Activated T-cell treated with anti-CD3 and anti-CD28 coated beads, Interleukin-2, amount 50 U/mL, for 24 hours (primary cell): ENCODE measurements at regions not wholly inside any gene's neighbourhood (a gene's known extent, or its start where the extent isn't known, plus 50 kb on each side); places are given as distances from the start of the nearest gene placed in this dataset.
"Not testable (repeated sequence)": the region's sequence is repeated elsewhere in the genome, so short reads cannot be mapped to it uniquely, and the experiment has no call there.

Experiments
- DNase-seq: peaks from one replicate; pipeline ENCODE4 v3.0.0-alpha.2; 2020
- H3K27ac Mint-ChIP-seq: 2 replicates; pipeline ENCODE4 v1.8.0; 2020; ENCODE audit warnings: mild to moderate bottlenecking, mixed read lengths
- H3K27me3 Mint-ChIP-seq: 2 replicates; pipeline ENCODE4 v1.8.0; 2020; ENCODE audit warnings: mixed read lengths
- H3K36me3 Mint-ChIP-seq: 2 replicates; pipeline ENCODE4 v1.8.0; 2020; ENCODE audit warnings: low read depth, mixed read lengths
- H3K4me1 Mint-ChIP-seq: 2 replicates; pipeline ENCODE4 v1.8.0; 2020; ENCODE audit warnings: low read depth, mixed read lengths
- H3K4me3 Mint-ChIP-seq: 2 replicates; pipeline ENCODE4 v1.8.0; 2020; ENCODE audit warnings: mild to moderate bottlenecking, moderate library complexity, mixed read lengths
- H3K9me3 Mint-ChIP-seq: 2 replicates; pipeline ENCODE4 v1.8.0; 2020; ENCODE audit warnings: mixed read lengths

DNA sequence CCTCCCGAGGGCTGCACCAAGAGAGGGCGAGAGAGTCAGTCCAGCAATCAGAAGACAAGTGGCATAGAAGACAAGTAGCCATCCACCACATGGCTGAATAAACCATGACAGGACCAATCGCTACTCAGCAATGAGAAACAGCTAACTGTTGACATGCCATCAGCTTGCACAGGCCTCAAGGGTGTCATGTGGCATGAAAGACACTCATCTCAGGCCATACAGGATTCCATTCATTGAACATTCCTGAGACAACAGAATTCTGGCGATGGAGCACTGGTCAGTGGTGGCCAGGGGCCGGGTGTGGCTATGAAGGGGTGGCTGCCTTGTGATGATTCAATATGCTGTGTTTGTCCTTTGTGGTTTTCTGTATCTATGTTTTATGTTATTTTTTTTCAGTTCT lies 182.0 kb downstream of the ADRA2C start:
- H3K27me3 Mint-ChIP-seq, DNase-seq, H3K4me3 Mint-ChIP-seq, H3K27ac Mint-ChIP-seq, H3K4me1 Mint-ChIP-seq, H3K9me3 Mint-ChIP-seq: not testable (repeated sequence)
- peaks cover 40% of the 10 kb centered on the region for H3K36me3 Mint-ChIP-seq

GRCh38 chr4:3949916-3950315 lies 183.7 kb downstream of the ADRA2C start:
- not testable (repeated sequence) for H3K4me3 Mint-ChIP-seq, DNase-seq, H3K27ac Mint-ChIP-seq, H3K27me3 Mint-ChIP-seq, H3K9me3 Mint-ChIP-seq
- H3K36me3 Mint-ChIP-seq = peaks cover 44% of the 10 kb centered on the region
- peaks cover 19% of the 10 kb centered on the region for H3K4me1 Mint-ChIP-seq

GRCh38 chr4:3952443-3953139 lies 186.4 kb downstream of the ADRA2C start:
- H3K27me3 Mint-ChIP-seq, H3K4me3 Mint-ChIP-seq, H3K27ac Mint-ChIP-seq: not testable (repeated sequence)

GRCh38 chr4:3953140-3953489 lies 186.9 kb downstream of the ADRA2C start:
- Mint-ChIP-seq H3K36me3 (peaks cover 27% of the 10 kb centered on the region), H3K4me1 (peaks cover 25% of the 10 kb centered on the region)
- H3K27me3 Mint-ChIP-seq, H3K9me3 Mint-ChIP-seq, H3K4me3 Mint-ChIP-seq, H3K27ac Mint-ChIP-seq, DNase-seq: not testable (repeated sequence)

More at GRCh38 chr4:3952443-3953139, 186.4 kb downstream of the ADRA2C start:
- not testable (repeated sequence) for H3K9me3 Mint-ChIP-seq, DNase-seq
- Mint-ChIP-seq H3K36me3 (peaks cover 31% of the 10 kb centered on the region), H3K4me1 (peaks cover 25% of the 10 kb centered on the region)

- not testable (repeated sequence) for H3K9me3 Mint-ChIP-seq, H3K27me3 Mint-ChIP-seq
- DNase-seq = peak; percentile 82
- H3K27ac Mint-ChIP-seq = peak overlapping the region; percentile 99
- H3K4me3 Mint-ChIP-seq = peak overlapping the region; percentile 93
- H3K36me3 Mint-ChIP-seq = peaks cover 18% of the 10 kb centered on the region
- peaks cover 25% of the 10 kb centered on the region for H3K4me1 Mint-ChIP-seq
Measured at GRCh38 chr4:3954540-3955320, 188.5 kb downstream of the ADRA2C start.

DNA sequence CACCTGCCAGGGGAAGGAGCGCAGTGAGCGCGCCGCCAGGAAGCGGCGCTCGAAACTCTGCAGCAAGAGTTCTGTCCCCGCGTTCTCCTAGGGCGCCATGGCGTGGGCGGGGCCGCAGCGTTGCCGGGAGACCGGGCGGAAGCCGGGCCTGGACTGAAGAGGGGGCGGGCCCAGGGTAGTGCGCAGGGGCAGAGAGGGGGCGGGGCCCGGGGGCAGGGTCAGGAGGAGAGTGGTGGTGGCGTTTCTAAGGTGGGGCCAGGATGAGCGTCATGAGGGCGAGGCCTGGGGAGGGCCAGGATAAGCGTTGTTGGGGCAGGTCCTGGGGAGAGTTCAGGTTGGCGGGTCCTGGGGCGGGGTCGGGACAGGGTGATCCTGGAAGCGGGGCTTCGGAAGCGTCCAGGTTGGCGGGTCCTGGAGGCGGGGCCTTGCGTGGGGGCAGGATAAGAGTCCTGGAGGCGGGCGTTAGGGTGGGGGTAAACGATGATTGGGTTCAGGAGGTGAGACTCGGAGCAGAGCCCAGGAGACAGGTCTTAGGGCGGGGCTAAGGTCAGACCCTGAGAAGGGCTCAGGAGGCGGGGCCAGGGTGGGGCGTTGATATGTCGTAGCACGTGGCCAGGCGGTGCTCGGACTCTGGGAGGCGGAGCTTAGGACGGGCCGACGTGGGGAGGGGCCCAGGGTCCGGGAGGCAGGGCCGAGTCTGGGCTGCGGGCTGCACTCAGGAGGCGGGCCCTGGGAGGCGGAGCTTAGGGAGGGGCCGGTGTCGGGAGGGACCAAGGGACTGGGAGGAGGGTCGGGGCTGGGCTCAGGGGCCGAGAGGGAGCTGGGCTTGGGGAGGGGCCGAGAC lies 189.4 kb downstream of the ADRA2C start:
- Mint-ChIP-seq H3K4me1 (peaks cover 25% of the 10 kb centered on the region), H3K36me3 (peaks cover 18% of the 10 kb centered on the region), H3K4me3 (peak overlapping the region; percentile 93), H3K27ac (peak overlapping the region; percentile 99)
- not testable (repeated sequence) for H3K9me3 Mint-ChIP-seq, H3K27me3 Mint-ChIP-seq
- DNase-seq = peak; percentile 98

- H3K9me3 Mint-ChIP-seq, H3K27me3 Mint-ChIP-seq, DNase-seq: not testable (repeated sequence)
- peaks cover 25% of the 10 kb centered on the region for H3K4me1 Mint-ChIP-seq
- peak overlapping the region; percentile 93 for H3K4me3 Mint-ChIP-seq
- peaks cover 13% of the 10 kb centered on the region for H3K36me3 Mint-ChIP-seq
- H3K27ac Mint-ChIP-seq = peak overlapping the region; percentile 99
Measured at GRCh38 chr4:3956165-3956867, 190.1 kb downstream of the ADRA2C start.

- not testable (repeated sequence) for H3K36me3 Mint-ChIP-seq, H3K27ac Mint-ChIP-seq, H3K9me3 Mint-ChIP-seq, H3K27me3 Mint-ChIP-seq, H3K4me1 Mint-ChIP-seq, H3K4me3 Mint-ChIP-seq, DNase-seq
Measured at GRCh38 chr4:3961091-3961672, 195.0 kb downstream of the ADRA2C start.

DNA sequence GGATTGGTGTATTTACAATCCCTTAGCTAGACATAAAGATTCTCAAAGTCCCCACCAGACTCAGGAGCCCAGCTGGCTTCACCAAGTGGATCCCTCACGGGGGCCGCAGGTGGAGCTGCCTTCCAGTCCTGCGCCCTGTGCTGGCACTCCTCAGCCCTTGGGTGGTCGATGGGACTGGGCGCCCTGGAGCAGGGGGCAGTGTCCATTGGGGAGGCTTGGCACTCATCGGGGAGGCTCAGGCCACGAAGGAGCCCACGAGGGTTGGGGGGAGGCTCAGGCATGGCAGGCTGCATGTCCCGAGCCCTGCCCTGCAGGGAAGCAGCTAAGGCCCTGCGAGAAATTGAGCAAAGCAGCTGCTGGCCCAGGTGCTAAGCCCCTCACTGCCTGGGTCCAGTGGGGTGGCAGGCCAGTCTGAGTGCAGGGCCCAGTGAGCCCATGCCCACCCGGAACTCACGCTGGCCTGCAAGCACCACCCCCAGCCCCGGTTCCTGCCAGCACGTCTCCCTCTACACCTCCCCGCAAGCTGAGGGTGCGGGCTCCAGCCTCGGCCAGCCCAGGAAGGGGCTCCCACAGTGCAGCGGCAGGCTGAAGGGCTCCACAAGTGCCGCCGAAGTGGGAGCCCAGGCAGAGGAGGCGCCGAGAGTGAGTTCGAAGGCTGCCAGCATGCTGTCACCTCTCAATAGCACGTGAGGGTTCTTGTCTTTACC lies 198.5 kb downstream of the ADRA2C start:
- not testable (repeated sequence) for H3K4me3 Mint-ChIP-seq, H3K27me3 Mint-ChIP-seq, H3K27ac Mint-ChIP-seq

DNA sequence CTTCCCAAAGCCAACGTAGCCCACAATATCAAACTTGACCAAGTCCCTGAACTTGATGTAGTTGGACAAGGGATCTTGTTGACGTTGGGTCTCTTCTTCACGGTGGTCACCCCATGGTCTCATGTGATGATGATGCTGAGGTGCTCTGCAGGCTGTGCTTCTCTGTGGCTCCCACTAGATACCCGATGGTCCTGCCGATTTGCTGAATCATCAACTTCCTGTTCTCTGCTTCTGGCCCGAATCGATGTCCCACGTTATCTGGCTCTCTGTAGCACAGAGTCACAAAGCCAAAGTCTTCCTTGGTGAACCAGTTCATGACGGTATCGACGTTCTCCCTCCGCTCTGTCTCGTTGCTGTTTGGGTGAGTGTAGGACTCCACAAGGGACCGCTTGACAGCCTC lies 201.0 kb downstream of the ADRA2C start:
- not testable (repeated sequence) for DNase-seq, H3K27ac Mint-ChIP-seq, H3K27me3 Mint-ChIP-seq, H3K4me1 Mint-ChIP-seq, H3K9me3 Mint-ChIP-seq, H3K4me3 Mint-ChIP-seq, H3K36me3 Mint-ChIP-seq

More for the DNA sequence above, 198.5 kb downstream of the ADRA2C start:
- H3K36me3 Mint-ChIP-seq, H3K9me3 Mint-ChIP-seq, DNase-seq, H3K4me1 Mint-ChIP-seq: not testable (repeated sequence)

- not testable (repeated sequence) for DNase-seq, H3K9me3 Mint-ChIP-seq, H3K4me1 Mint-ChIP-seq, H3K27ac Mint-ChIP-seq, H3K36me3 Mint-ChIP-seq, H3K4me3 Mint-ChIP-seq
- peaks cover 26% of the 10 kb centered on the region for H3K27me3 Mint-ChIP-seq
Measured at GRCh38 chr4:3972626-3973025, 206.4 kb downstream of the ADRA2C start.

DNA sequence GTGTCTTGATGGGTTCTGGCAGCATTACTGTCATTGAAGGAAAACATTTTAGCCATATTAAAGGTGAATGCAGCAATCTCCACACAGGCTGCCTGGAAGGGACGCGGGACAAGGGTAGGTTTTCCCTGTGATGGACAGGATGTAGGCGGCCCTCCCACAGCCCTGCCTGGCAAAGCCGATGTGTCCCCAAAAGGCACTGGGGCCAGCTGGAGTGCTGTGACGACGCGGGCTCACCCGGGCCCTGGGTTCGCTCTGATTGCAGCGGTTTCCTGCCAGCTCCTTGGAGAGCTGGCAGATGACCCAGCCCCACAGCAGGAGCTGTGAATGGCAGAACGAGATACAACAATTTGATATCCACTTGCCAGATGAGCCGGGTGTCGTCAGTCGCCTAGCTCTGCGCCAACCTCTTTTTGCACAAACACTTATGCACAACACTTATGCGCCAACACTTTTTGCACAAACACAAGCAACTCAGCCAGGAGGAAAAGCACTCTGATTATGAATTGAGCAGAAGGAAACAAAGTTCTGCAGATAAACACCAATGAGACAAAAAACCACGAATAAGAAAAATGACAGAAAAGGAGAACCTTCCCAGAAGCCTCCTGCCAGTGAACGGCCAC lies 207.5 kb downstream of the ADRA2C start:
- H3K36me3 Mint-ChIP-seq, H3K4me3 Mint-ChIP-seq, H3K27ac Mint-ChIP-seq, H3K9me3 Mint-ChIP-seq, H3K4me1 Mint-ChIP-seq, DNase-seq: not testable (repeated sequence)
- H3K27me3 Mint-ChIP-seq = peaks cover 26% of the 10 kb centered on the region

GRCh38 chr4:3983518-3984125 lies 217.4 kb downstream of the ADRA2C start:
- H3K4me1 Mint-ChIP-seq, H3K36me3 Mint-ChIP-seq, H3K4me3 Mint-ChIP-seq, H3K27ac Mint-ChIP-seq, H3K9me3 Mint-ChIP-seq, DNase-seq: not testable (repeated sequence)
- H3K27me3 Mint-ChIP-seq = peaks cover 12% of the 10 kb centered on the region
